ENCODE measurements at regions not wholly inside any gene's neighbourhood (a gene's known extent, or its start where the extent isn't known, plus 50 kb on each side); places are given as distances from the start of the nearest gene placed in this dataset.

DNA sequence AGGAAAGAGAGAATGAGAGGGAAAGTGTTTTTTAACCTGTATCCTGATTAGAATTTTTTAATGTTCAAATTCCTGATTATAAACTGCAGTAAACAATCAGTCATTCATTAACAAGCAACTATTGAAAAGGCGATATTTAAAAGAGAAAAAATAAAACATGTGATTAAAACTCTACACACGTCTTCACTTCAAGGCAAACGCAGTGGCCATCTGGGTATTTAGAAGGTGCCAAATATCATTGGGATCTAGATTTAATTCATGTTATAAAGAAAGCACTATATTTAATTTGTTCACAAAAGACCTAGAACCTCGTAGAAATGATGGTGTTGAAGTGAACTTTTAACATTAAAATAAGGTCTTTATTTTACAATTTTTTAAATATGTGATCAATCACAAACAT lies 189.4 kb upstream of the KLF14 start:
- H3K27ac ChIP-seq: no peak overlapping the region
- DNase-seq (ENCODE audit: low spot score): no peak
- TF ChIP-seq CTCF (IDR thresholded peaks at IDR 0.05): no peak
- no peaks in the 10 kb centered on the region for H3K36me3 ChIP-seq
- peaks cover 36 to 75% of the 10 kb centered on the region in 2 donors for H3K4me1 ChIP-seq (ENCODE audit: control insufficient read depth in 1 of 2, low read depth in 2 of 2)
- H3K4me3 ChIP-seq: no peak overlapping the region
- no peak for ATAC-seq (ENCODE audit: insufficient number of reproducible peaks, low FRiP score, low read depth)
- H3K27me3 ChIP-seq (replicated peaks; ENCODE audit: insufficient read depth): no peaks in the 10 kb centered on the region
- no peaks in the 10 kb centered on the region for H3K9me3 ChIP-seq

DNA sequence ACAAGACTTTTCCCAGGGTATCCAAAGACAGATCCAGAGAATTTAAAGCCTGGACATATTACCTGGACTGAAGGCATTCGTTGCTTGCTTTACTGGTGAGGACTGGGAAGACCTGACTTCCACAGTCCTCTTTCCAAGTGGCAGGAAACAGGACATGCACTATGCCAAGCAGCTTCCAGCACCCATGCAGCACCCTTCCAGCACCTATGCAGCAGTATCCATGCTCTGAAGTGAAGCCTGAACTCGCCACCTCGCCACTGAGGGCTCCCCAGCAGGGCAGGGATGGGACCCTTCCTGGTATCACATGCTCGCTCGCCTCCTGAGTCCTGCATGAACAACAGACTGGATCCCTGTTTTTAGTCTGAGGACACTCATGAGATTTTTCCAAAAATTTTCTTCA lies 189.9 kb upstream of the KLF14 start:
- H3K4me1 ChIP-seq (ENCODE audit: control insufficient read depth in 1 of 2, low read depth in 2 of 2): peaks cover 32 to 73% of the 10 kb centered on the region in 2 donors
- DNase-seq (ENCODE audit: low spot score): no peak
- no peak for ATAC-seq (ENCODE audit: insufficient number of reproducible peaks, low FRiP score, low read depth)

GRCh38 chr7:130925136-130925794 lies 191.3 kb upstream of the KLF14 start:
- H3K27ac ChIP-seq: peak overlapping the region; percentile 18 to 23
- no peak for DNase-seq (ENCODE audit: low spot score)
- no peaks in the 10 kb centered on the region for H3K27me3 ChIP-seq (replicated peaks; ENCODE audit: insufficient read depth)
- H3K9me3 ChIP-seq: no peaks in the 10 kb centered on the region
- H3K4me3 ChIP-seq: no peak overlapping the region
- ATAC-seq (ENCODE audit: insufficient number of reproducible peaks, low FRiP score, low read depth): no peak
- H3K36me3 ChIP-seq: no peaks in the 10 kb centered on the region
- H3K4me1 ChIP-seq (ENCODE audit: control insufficient read depth in 1 of 2, low read depth in 2 of 2): peaks cover 24 to 65% of the 10 kb centered on the region in 2 donors
- no peak for TF ChIP-seq CTCF (IDR thresholded peaks at IDR 0.05)

More for the DNA sequence above, 189.9 kb upstream of the KLF14 start:
- Histone ChIP-seq H3K9me3 (no peaks in the 10 kb centered on the region), H3K4me3 (no peak overlapping the region), H3K36me3 (no peaks in the 10 kb centered on the region), H3K27ac (no peak overlapping the region), H3K27me3 (replicated peaks; ENCODE audit: insufficient read depth) (no peaks in the 10 kb centered on the region)
- TF ChIP-seq CTCF (IDR thresholded peaks at IDR 0.05): no peak

- Histone ChIP-seq H3K4me3 (no peak overlapping the region), H3K27me3 (replicated peaks; ENCODE audit: insufficient read depth) (no peaks in the 10 kb centered on the region), H3K9me3 (no peaks in the 10 kb centered on the region), H3K4me1 (ENCODE audit: control insufficient read depth in 1 of 2, low read depth in 2 of 2) (peaks cover 15 to 56% of the 10 kb centered on the region in 2 donors), H3K36me3 (no peaks in the 10 kb centered on the region), H3K27ac (no peak overlapping the region)
- no peak for DNase-seq (ENCODE audit: low spot score)
- TF ChIP-seq CTCF (IDR thresholded peaks at IDR 0.05): no peak
- ATAC-seq (ENCODE audit: insufficient number of reproducible peaks, low FRiP score, low read depth): no peak
These were observed 192.1 kb upstream of the KLF14 start for GRCh38 chr7:130926001-130926691.

DNA sequence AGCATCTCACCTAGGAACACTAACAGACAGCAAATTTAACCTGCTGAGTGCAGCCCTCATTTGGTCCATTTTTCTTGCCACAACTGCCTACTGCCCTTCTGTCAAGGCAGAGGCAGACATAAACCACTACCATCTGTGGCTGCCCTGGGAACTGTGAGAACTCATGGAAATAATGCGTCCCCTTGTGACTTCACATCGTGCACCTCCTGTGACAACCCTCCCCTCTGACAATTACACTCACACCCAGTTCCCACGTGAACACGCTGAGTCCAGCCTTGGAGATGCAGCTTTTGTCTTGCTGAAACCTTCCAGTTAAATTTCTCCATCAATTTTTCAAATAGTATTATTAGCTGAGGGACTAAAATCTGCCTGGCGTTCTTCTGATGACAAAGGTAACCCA lies 193.1 kb upstream of the KLF14 start:
- Histone ChIP-seq H3K27ac (no peak overlapping the region), H3K36me3 (no peaks in the 10 kb centered on the region), H3K27me3 (replicated peaks; ENCODE audit: insufficient read depth) (no peaks in the 10 kb centered on the region), H3K4me3 (no peak overlapping the region), H3K9me3 (no peaks in the 10 kb centered on the region), H3K4me1 (ENCODE audit: control insufficient read depth in 1 of 2, low read depth in 2 of 2) (peaks cover 11 to 48% of the 10 kb centered on the region in 2 donors)
- TF ChIP-seq CTCF (IDR thresholded peaks at IDR 0.05): no peak
- ATAC-seq (ENCODE audit: insufficient number of reproducible peaks, low FRiP score, low read depth): no peak
- no peak for DNase-seq (ENCODE audit: low spot score)

Data from thoracic aorta (tissue), 2 donors.